ENCODE measurements at regions not wholly inside any gene's neighbourhood (a gene's known extent, or its start where the extent isn't known, plus 50 kb on each side); places are given as distances from the start of the nearest gene placed in this dataset.

DNA sequence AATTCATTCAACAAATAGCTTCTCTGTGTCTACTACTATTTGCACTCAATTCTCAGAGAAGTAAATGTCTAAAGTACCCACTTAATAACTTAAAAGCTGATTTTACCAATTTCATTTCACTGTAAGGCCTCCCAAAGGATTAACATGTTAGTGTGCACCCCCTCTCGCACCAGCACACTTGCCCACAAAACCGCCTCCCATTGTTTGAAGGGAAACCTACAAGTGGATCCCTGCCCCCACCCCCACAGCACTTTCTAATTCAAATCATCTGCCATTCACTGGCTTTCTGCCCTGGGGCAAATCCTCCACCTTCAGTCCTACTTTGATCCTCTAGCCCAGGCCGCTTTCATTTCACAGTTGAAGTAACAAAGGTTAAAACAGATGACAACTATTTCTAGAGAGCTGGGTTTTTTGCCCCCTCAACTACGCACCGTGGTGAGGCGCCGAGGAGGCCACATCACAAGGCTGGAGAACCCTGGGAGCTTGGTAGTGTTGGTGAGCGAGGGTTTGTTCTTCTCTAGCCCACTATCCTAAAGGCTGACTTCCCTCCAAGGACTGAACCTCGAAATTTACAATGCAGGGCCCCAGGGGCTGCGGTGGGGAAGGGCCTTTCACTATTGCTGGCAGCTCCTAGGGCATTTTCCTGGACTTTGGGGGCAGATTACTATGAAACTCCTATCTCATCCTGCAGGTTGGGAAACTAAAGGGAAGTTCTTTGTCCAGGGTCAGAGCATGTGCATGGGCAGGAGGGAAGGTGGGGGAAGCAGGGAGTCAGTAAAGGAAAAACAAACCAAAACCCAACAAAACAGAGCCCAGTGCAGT is 517.4 kb upstream of the ZMIZ1 start:
- DNase-seq = no peak

DNA sequence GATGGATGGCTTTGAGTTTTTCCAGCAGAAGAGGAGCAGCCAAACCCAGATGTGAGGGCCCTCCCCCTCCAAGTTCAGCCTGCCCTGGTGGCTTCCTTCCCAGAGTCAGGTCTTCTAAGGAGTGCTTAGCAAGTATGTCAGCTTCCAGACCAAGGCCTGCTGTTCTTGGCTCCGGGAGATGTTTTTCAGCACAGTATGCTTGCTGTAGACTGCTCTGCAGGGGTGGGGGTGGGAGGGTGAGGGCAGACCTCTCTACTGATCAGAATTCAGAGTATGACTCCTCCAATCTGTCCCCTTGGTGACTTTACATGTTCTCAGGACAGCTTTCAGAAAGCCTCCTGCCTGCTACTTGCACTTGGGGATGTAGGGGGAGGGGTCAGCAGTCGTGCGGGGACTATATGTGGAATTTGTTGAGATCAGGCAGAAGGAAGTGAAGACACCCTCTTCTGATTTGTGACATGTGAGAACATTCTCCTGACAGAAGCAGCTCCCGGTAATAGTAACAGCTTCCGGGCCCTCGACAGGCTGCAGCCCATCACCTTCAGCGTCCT is 516.4 kb upstream of the ZMIZ1 start:
- no peak for DNase-seq

DNA sequence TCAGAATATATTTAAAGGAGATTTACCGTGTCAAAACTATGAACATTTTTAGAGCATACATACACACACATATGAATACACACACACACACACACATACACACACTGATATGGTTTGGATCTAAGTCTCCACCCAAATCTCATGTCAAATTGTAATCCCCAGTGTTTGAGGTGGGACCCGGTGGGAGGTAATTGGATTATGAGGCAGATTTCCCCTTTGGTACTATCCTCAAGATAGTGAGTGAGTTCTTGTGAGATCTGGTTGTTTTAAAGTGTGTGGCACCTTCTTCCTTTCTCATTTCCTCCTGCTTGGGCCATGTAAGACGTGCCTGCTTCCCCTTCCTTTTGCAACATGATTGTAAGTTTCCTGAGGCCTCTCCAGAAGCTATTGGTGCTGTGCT is 515.0 kb upstream of the ZMIZ1 start:
- no peak for DNase-seq

DNA sequence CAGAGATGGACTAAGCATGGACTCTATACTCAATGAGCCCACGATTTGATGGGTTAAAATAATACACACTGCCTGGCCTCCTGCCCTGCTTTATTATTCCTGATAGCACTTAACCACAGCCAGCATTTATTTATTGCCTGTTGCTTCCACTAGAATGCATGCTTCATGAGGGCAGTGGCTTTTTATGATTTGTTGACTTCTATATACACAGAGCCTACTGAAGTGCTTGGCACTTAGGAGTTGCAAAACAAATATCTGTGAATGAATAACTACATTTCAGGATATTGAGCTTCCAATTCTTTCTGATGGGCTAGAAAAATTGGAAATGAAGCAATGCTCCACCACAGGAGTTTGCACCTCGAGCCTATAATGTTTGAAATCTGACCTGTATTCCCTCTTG is 513.6 kb upstream of the ZMIZ1 start:
- no peak for DNase-seq

DNA sequence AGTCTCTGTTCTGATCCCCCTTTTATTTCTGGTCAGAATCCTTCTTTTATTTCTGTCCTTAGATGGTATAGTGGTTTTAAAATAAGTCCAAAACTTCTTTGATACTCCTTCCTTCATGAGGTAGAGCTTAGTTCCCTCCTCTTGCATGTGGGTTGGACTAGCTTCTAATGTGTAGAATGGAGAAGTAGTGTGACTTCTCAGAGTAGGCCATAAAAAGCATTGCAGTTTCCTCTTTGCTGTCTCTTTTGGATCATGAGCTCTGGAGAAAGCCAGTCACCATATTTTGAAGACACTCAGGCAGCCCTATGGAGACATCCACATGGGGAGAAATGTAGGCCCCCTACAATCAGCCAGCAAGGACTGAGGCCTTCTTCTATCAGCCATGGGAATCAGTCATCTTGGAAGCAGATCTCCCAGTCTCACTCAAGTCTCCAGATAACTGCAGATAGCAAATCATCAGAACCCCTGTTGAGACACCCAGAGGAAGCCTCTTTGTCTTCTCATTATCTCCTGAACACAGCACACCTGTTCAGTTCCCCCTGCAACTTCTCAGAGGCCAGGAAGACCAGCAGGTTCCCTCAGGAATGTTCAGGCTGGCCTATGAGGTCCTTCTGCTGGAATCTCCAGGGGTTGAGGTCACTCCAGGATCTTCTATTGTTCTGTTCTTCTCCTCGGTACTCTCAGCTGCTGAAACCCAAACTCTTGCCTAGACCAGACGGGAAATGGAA is 511.9 kb upstream of the ZMIZ1 start:
- DNase-seq = no peak

DNA sequence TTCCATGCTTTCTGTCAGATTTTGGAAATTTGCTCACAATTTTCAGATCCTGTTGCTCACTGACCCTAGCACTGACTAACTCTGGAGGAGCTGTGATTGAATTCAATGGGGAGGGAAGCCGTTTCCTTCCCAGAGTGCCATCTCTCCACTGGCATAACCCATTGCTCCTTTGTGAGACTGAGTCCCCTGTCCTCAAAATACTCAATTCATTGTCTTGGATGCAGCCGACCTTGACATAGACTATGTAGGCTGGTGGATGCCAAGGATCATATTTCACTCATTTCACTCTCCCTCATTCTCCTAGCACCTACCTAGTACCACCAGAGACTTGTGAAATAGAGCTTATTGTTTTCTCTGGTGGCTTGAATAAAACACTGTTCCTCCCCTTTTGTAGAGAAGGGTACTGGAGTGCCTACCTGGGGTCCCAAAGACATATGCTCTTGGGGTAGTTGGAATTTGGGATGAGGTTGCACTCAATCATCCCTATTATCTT is 511.3 kb upstream of the ZMIZ1 start:
- DNase-seq = no peak

DNA sequence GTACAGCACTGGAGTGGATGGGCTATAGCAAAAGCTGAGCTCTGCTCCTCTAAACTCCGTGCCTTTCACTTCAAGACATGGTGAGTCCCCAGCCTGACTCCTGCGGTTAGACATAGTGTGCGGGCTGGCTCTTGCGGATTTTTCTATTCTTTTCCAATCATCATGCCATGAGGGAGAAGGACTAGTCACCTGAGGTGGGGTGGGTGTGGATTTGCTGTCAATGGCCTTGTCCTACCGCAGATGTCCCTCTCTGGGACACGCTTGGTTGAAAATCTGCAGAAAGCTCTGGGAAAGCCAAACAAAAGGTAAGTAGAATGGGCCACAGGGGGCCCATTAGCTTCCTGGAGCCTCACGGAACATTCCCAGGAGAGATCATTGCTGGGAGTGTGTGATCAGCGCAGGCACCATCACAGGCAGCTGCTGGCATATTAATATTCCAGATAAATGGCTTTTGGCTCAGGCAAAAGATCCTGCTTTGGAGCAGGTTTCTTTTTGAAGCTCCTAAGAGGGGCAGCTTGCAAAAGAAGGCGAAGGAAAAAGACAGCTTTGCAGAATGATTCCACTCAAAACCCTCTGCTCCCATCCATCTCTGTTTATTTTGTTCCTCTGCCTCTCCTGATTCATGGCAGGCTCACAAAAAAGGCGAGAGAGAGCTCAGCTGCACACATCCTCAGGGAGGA is 509.0 kb upstream of the ZMIZ1 start:
- no peak for DNase-seq

DNA sequence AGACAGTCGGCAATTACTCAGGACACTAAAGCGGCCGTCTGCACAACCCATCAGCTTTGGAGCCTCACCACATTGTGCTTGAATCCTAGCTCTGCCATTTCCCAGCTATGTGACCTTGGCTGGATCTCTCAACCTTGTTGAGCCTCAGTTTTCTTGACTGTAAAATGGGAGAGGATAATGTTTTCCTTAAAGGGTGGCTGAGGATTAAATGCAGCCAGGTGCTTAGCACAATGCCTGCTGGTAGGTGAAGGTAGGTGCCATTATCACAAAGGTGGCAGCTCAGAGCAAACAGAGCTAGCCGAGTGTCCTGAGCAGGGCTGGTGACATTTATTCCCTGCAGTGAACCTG is 508.5 kb upstream of the ZMIZ1 start:
- no peak for DNase-seq

DNA sequence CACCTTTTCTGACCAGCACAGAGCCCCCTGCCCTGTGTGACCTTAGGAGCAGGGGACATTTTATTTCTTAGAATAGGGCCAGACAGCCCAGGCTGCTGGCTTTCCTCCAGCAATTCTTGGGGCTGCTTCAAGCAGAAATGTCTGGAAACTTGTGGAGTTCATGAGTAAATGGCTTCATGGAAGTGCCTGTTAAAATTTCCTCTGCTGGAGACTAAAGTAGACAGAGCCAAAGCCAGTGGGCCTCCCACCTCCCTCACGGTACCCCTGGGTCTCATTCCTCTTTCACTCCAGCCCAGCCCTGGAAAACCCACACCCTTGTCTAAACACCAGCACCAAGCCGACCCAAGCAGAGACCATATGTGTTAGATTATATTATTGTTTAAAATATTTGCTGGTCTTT is 505.5 kb upstream of the ZMIZ1 start:
- no peak for DNase-seq

DNA sequence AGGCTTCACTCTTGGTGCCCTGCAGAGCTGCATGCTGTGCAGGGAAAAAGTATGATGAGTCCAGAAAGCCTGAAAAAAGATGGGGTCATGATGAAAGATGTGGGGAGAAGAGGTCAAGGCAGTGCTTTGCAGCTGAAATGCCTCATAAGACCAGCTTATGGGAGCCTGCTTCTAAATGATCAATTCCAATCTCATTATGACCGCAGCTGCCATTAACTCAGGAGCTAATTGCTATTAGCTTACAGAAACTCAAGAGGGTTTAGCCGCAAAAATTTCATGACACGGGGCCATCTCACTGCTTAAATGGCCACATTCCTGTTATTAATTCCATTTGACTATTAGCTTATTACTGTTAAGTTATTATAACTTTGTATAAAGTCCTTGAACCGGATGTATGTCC is 502.9 kb upstream of the ZMIZ1 start:
- no peak for DNase-seq

DNA sequence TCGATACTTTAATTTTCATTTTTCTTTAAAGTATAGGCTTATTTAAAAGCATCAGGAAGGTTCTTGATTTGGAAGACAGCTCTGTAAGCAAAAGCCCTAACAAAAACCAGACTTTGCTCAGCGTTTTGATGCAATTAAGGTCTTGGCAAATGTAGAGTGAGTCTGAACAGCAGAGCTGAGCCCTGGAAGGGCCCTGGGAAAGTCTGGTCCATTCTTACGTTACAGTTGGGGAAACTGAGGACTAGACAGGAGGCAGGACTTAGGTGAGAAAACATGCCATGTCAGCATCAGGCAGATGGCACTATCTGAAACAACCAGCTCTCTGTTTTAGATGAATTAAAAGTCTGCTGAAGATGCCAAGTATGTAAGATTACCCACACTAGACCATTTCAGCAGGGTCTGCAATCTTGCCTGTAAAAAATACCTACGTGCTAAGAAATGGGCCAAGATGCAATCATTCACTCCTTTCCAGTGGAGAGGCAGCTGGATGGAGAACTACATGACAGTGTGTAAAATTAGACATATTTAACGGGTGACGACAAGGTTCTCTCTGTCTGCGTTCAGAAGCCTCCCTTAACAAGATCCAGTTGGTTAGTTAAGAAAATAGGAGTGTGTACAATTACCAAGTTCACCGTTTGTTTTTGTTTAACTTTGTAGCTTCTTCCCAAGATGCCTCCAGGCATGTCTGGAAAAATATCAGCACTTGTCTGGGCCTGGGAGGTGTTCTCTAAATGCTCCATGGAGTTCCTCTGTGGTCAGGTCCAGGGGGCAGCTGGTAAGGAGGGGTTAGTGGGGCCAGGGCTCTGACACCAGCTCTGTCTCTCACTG is 502.3 kb upstream of the ZMIZ1 start:
- no peak for DNase-seq

DNA sequence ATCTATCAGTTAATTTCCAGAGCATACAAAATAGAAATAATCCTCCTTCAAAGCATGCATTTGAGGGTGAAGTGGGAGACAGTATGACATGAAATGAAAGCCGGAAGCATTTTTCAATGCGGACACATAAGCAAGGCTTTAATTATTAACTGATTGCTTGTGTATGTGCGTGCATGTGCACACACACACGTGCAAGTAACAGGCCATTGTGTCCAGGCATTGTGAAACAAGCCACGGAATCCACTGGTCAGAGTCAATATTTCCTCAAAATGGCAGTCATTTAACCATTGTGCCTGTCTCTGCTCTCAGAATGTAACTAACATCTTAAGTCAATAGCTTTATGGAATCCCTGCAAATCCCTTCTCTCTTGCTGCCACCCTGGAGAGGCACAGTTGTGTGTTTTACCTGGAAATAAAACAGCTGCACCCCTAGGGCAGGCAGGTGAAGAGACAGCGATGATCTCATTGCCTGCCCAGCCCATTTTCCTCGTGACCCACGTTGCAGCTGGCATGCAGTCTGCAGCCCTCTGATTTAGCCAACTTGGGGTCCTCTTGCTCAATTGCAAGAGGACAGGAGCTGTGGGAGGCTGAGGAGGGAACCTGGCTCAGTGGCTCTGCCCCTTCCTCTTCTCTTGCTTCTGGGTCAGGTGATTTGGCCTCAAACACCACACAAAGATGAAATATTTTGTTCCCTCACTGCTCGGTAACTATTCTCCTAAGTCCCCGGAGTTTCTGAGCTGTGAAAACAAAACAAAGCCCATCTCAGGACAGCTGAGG is 500.9 kb upstream of the ZMIZ1 start:
- DNase-seq = no peak

DNA sequence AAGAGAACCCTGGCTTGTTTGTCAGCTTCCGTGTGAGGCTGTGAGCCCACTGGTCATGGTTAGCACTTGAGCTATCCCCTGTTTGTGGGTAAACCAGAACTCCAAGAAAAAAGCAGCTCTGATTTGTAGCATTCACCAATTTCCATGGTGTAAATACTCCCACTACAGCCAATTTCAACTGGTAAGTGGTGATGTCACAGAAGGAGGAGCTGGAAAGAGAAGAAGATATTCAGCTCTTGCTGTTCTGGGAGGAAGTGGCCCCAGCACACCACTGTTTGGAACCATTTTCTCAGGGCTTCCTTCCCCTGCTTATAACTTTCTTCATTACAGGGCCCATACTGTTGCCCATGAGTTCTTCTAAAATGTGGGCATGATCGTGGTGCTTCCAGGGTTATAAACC is 500.1 kb upstream of the ZMIZ1 start:
- DNase-seq = no peak

DNA sequence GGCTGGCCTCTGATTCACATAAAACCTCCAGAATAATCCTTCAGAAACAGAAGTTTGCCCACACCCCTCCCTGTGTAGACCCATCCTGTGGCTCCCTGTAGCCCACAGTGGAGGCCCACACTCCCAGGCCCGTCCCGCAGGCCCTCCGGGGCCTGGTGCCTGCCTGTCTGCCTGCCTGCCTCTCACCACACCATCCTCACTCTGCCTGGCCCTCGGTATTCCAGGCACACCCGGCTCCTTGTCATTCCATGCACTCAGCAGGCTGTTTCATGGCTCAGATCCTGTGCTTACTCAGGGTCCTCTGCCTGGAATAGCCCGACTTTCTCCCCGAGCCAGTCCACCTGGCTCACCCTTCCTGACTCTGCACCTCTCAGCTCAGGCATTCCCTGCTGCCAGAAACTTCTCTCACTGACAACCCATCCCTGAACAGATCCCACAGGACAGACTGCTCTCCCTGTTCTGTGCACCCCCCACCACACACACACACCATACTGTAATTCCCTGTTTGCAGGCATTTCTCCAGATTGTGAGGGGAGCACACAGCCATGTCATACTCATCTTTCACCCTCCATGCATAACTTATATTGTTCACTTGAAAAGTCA is 498.0 kb upstream of the ZMIZ1 start:
- no peak for DNase-seq

DNA sequence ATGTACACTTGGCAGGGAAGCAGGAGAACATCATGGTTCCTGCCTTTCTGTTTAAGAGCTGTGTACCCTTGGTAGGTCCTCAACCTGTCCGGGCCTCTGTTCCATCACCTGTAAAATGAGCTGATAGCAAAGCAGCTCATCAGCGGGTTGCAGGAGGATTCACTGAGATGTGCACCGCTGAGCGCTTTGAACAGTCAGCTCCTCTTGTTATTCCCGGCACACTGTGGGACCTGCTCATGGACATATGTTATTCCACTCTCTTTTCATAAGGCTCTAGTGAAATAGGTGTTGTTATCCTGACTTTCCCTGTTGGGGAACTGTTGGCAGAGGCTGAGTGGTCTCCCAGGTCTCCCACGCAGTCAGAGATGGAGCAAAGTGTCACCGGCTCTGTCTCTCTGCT is 497.5 kb upstream of the ZMIZ1 start:
- DNase-seq = no peak

DNA sequence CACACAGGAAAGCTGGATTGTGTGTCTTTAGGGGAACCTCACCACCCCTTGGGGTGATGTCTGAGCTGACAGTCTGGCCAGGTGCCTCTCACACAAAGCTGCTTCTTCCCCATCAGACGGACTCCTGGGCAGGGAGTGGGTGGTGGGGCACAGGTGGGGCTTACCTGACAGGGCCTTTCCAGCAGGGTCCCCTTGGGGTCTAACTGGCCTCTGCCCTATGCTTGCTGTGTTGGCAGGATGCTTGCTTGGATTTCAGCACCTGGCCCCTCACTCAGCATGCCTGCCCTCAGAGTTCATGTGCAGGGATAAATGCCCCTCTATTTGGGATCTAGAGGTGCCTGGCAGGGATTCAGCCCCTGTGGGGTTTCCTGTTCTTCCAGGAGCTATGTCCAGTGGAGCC is 496.9 kb upstream of the ZMIZ1 start:
- no peak for DNase-seq

DNA sequence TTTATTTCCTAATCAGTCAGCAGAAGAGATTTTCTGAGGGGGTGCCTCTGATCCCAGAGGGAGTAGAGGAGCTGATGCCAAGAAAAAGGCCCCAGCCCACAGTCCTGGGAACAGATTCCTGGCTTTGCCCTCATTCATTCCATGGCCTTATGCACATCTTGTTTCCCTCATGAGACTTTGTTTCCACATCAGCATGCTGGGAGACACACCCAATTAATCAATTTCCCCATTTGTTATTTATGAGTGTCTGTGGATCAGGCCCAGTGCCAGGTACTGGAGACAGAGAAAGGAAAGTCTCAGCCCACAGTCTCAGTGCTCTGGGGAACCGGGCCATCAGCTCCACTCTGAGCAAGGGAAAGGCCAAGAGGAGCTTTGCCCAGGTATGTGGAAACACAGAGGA is 496.2 kb upstream of the ZMIZ1 start:
- DNase-seq = no peak

DNA sequence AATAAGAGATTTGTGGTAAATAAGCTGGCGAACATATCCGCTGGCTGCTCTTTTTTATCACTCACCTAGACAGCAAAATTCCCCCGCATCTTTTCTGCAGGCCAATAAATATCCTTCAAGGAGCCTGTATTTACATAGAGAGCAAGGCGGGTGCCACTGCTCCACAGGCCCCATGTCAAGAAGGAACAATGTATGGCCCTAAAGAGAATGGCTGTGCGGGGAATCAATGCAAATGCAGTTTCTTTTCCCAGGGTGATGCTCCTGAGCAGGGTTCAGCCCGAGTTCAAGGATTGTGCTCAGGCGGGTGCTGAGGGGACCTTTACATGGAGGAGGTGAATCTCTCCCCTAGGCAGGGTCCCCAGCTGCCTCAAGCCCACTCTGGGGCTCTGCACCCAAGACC is 494.2 kb upstream of the ZMIZ1 start:
- DNase-seq = no peak

DNA sequence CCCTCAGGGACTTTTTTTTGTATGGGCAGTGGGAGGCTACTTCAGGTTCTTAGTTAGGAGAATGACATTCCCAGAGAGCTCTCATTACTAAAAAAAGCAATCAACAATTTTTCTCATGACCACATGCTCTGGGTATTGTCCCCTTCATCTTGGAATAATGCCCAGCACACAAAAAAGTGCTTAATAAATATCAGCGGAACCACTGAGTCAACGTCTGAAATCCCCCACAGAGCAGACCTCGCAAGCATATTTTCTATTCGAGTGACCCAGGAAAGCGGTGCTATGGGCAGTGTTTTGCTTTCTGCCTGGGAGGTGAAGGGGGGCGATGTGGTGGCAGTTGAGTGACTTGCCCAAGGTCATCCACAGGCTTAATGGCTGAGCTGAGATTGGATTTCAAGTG is 493.4 kb upstream of the ZMIZ1 start:
- no peak for DNase-seq

DNA sequence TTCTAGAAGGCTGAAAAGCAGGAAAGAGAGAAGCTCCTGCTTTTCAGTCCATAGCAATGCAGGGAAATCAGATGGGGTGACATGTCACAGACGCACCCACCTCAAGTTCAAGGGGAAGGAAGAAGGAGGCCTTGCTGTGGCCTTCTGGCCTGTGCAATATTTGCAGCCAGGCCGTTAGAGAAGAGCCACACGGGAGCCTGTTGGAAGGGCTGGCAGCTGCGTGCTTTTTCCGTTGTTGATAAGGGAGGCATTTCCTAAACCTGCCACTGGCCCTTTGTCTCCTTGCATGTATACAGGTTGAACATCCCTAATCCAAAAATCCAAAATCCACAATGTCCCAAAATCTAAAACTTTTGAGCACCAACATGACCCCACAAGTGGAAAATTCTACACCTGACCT is 492.5 kb upstream of the ZMIZ1 start:
- no peak for DNase-seq

DNA sequence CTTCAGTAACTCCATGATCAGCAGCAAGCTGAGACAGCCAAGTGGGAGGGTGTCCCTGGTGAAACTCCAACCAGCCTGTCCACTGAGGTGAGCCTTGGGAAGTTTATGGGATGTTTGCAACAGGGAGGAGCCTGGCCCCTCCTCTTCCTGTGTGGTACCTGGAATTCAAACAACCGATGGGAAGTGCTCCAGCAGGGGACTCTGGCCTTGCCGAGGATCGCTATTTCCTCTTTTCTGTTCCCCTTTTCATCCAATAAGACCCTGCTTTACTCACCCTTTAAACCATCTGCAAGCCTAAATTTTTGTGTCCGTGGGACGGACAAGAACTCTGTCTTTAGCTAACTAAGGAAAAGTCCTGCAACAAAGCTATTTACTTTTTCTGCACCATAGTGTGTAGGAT is 491.1 kb upstream of the ZMIZ1 start:
- DNase-seq = no peak

DNA sequence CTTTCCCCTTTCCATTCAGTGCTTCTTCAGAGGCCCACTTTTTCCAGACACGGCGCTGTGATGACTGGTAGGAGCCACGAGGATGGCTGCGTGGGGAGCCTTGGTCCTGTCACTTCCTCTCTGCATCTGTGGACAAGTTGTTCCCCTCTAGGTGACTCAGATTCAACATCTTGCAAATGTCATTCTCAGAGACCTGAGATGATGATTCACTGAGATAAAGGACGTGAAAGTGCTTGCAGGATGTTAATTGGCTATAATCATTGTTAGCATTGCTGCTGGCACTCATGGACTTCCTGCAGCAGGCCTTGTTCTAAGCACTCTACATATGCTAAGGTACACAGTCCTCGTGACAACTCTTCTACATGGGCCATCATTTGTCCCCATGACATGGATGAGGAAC is 489.8 kb upstream of the ZMIZ1 start:
- no peak for DNase-seq

Measured in NCI-H1105 (cell line).